HCT116 (cell line): ENCODE measurements at regions not wholly inside any gene's neighbourhood (a gene's known extent, or its start where the extent isn't known, plus 50 kb on each side); places are given as distances from the start of the nearest gene placed in this dataset.

Experiments used
- ATAC-seq: fragments of 200-7000 bp; cut with Tn5 transposase; 2 replicates; pipeline ENCODE4 v1.9.1; 2020; ENCODE audit warnings: mild to moderate bottlenecking, moderate library complexity
- BruUV-seq: library from RNA; stranded (reverse); fragments of 400-500 nt; replicated peaks from 2 replicates; lab custom pipeline; 2021; lab: Mats Ljungman, UMichigan
- CTCF ChIA-PET: fragments of 300-600 bp; sonication (Branson Sonifier 250); formaldehyde crosslinking; loops from one replicate; lab custom pipeline; 2021; ENCODE audit warnings: antibody characterized with exemption; lab: Charles Lee
- POLR2A ChIA-PET: fragments of 300-600, 350-600 bp; sonication (Branson Sonifier 250); formaldehyde crosslinking; loops from one replicate; lab custom pipeline; 2021; ENCODE audit warnings: antibody characterized with exemption; lab: Charles Lee
- RAD21 ChIA-PET, 2 experiments: fragments of 300-600 bp; sonication (Branson Sonifier 250); formaldehyde crosslinking; loops; one replicate each; lab custom pipeline; 2023; ENCODE audit warnings: low total read pairs in 2 of 2; ENCODE audit not compliant: uncharacterized antibody in 2 of 2, unreplicated experiment in 2 of 2, low non-redundant PET in 1 of 2; lab: Charles Lee
- DNase-seq: peaks from one replicate; pipeline ENCODE4 v3.0.0-alpha.2; 2010; ENCODE audit warnings: low read depth, low spot score
- H2AFZ ChIP-seq: fragments of 200-600 bp; shearing (Covaris generic), sonication (generic); 2 replicates; pipeline ENCODE4 v1.6.1; 2017; ENCODE audit warnings: low read depth, mixed run types, mixed read lengths, antibody characterized with exemption, low read length; ENCODE audit not compliant: poor library complexity, severe bottlenecking
- H3K27ac ChIP-seq: 2 replicates; pipeline ENCODE4 v1.5.1; 2012; ENCODE audit warnings: low read depth, low read length
- H3K27me3 ChIP-seq: fragments of 200-600 bp; sonication (generic); 2 replicates; pipeline ENCODE4 v1.6.1; 2016; ENCODE audit warnings: mixed run types, low read length, mixed read lengths; ENCODE audit not compliant: insufficient read depth
- H3K36me3 ChIP-seq, 2 experiments: fragments of 200-500 bp in 1 of 2; fragments of 200-600 bp in 1 of 2; sonication (Bioruptor generic) in 1 of 2; sonication (generic) in 1 of 2; 2 replicates each; pipeline versions ENCODE4 v1.5.1 to v1.6.1; 2014 to 2016; ENCODE audit warnings: low read length in 2 of 2, inconsistent platforms in 1 of 2, mixed read lengths in 1 of 2, mixed run types in 1 of 2; ENCODE audit not compliant: insufficient read depth in 2 of 2, control insufficient read depth in 1 of 2
- H3K4me1 ChIP-seq, 2 experiments: fragments of 200-600 bp in 1 of 2; sonication (generic) in 1 of 2; 2 replicates each; pipeline versions ENCODE4 v1.5.1 to v1.6.1; 2012 to 2017; ENCODE audit warnings: low read length in 2 of 2, inconsistent platforms in 1 of 2, mild to moderate bottlenecking in 1 of 2, mixed read lengths in 1 of 2, mixed run types in 1 of 2, moderate library complexity in 1 of 2; ENCODE audit not compliant: insufficient read depth in 2 of 2, control insufficient read depth in 1 of 2
- H3K4me2 ChIP-seq: fragments of 200-600 bp; sonication (generic); 2 replicates; pipeline ENCODE4 v1.6.1; 2017; ENCODE audit warnings: mixed run types, low read length, mixed read lengths
- H3K4me3 ChIP-seq, 2 experiments: fragments of 200-600 bp in 1 of 2; sonication (generic) in 1 of 2; replicated peaks in 1 of 2; 2 replicates each; pipeline ENCODE4 v1.5.1; 2011 to 2016; ENCODE audit warnings: low read length in 2 of 2, control low read depth in 1 of 2, low read depth in 1 of 2, mild to moderate bottlenecking in 1 of 2, mixed read lengths in 1 of 2, mixed run types in 1 of 2
- H3K79me2 ChIP-seq: fragments of 200-600 bp; sonication (generic); 2 replicates; pipeline ENCODE4 v1.6.1; 2017; ENCODE audit warnings: mild to moderate bottlenecking, mixed run types, low read length, moderate library complexity, mixed read lengths; ENCODE audit not compliant: insufficient read depth
- H3K9ac ChIP-seq: fragments of 200-600 bp; sonication (generic); 2 replicates; pipeline ENCODE4 v1.6.1; 2016; ENCODE audit warnings: low read length, mixed read lengths
- H3K9me2 ChIP-seq: fragments of 200-600 bp; sonication (generic), shearing (Covaris generic); 2 replicates; pipeline ENCODE4 v1.6.1; 2017; ENCODE audit warnings: mixed run types, mild to moderate bottlenecking, moderate library complexity; ENCODE audit not compliant: insufficient read depth
- H3K9me3 ChIP-seq, 2 experiments: fragments of 200-500 bp in 1 of 2; fragments of 200-600 bp in 1 of 2; sonication (Bioruptor generic) in 1 of 2; sonication (generic) in 1 of 2; 2 replicates each; pipeline ENCODE4 v1.6.1; 2014 to 2017; ENCODE audit warnings: low read length in 2 of 2, mixed read lengths in 2 of 2, inconsistent platforms in 1 of 2, low read depth in 1 of 2, mild to moderate bottlenecking in 1 of 2, mixed run types in 1 of 2, moderate library complexity in 1 of 2; ENCODE audit not compliant: control insufficient read depth in 1 of 2, insufficient read depth in 1 of 2
- H4K20me1 ChIP-seq: fragments of 200-600 bp; sonication (generic), shearing (Covaris generic); 2 replicates; pipeline ENCODE4 v1.6.1; 2017; ENCODE audit warnings: mixed run types, mild to moderate bottlenecking, moderate library complexity; ENCODE audit not compliant: insufficient read depth
- CEBPB ChIP-seq: IDR thresholded peaks from 2 replicates; pipeline ENCODE4 v1.6.1; 2012; ENCODE audit warnings: low read depth
- CTCF ChIP-seq, 3 experiments: fragments of 200-600 bp in 1 of 3; sonication (generic) in 1 of 3; IDR thresholded peaks in 2 of 3; conservative IDR thresholded peaks in 1 of 3; 2 replicates each; pipeline ENCODE4 v1.5.1; 2012 to 2017; ENCODE audit warnings: low read depth in 2 of 3, low read length in 2 of 3, antibody characterized with exemption in 1 of 3, borderline replicate concordance in 1 of 3, control low read depth in 1 of 3, mild to moderate bottlenecking in 1 of 3, mixed read lengths in 1 of 3, mixed run types in 1 of 3, moderate library complexity in 1 of 3; ENCODE audit not compliant: insufficient read depth in 1 of 3
- EZH2 ChIP-seq: fragments of 200-600 bp; sonication (generic); IDR thresholded peaks from 2 replicates; pipeline ENCODE4 v1.6.1; 2017; ENCODE audit warnings: antibody characterized with exemption, mixed run types
- JUND ChIP-seq: IDR thresholded peaks from 2 replicates; pipeline ENCODE4 v1.6.1; 2012
- POLR2AphosphoS5 ChIP-seq: IDR thresholded peaks from 2 replicates; pipeline ENCODE4 v1.6.1; 2011; ENCODE audit warnings: mild to moderate bottlenecking, low read depth, low read length, moderate library complexity
- REST ChIP-seq: IDR thresholded peaks from 2 replicates; pipeline ENCODE4 v1.6.1; 2012; ENCODE audit warnings: low read depth
- TCF7L2 ChIP-seq: IDR thresholded peaks from 2 replicates; pipeline ENCODE4 v1.7.0; 2011; ENCODE audit warnings: borderline replicate concordance, inconsistent platforms; ENCODE audit not compliant: insufficient read depth, insufficient read length; ENCODE audit errors: extremely low read depth
- ZBTB33 ChIP-seq: IDR thresholded peaks from 2 replicates; pipeline ENCODE4 v1.6.1; 2011; ENCODE audit warnings: mild to moderate bottlenecking, low read length, moderate library complexity; ENCODE audit not compliant: insufficient replicate concordance; ENCODE audit errors: extremely low read depth
- intact Hi-C: fragments of 100-400 bp; cut with micrococcal nuclease; formaldehyde crosslinking; loops from 2 replicates; pipeline ENCODE4 v1.10.0; 2022

GRCh38 chr7:24434972-24435371 is 138.3 kb upstream of the PALS2 start (continued):
- no peak for TF ChIP-seq EZH2
- TF ChIP-seq REST = no peak
- TF ChIP-seq JUND = no peak
- TF ChIP-seq CEBPB = no peak
- no peak for TF ChIP-seq TCF7L2

GRCh38 chr7:24436131-24436920 is 136.9 kb upstream of the PALS2 start:
- H3K27ac ChIP-seq = no peak overlapping the region
- H3K4me1 ChIP-seq = no peaks in the 10 kb centered on the region
- H3K9me2 ChIP-seq = no peaks in the 10 kb centered on the region
- BruUV-seq = no TSS peak
- ChIA-PET RAD21 (no interaction called here), CTCF (no interaction called here), POLR2A (no interaction called here)
- H3K27me3 ChIP-seq = no peaks in the 10 kb centered on the region
- H4K20me1 ChIP-seq = no peaks in the 10 kb centered on the region
- no peaks in the 10 kb centered on the region for H3K79me2 ChIP-seq
- no peak overlapping the region for H3K4me3 ChIP-seq
- DNase-seq = no peak
- no peak for ATAC-seq
- no peaks in the 10 kb centered on the region for H3K9me3 ChIP-seq
- H2AFZ ChIP-seq = no peak overlapping the region
- H3K4me2 ChIP-seq = no peak overlapping the region
- TF ChIP-seq CTCF (IDR thresholded peaks at IDR 0.05 in 2 of 3, conservative IDR thresholded peaks at IDR 0.05 in 1 of 3; ENCODE audit: borderline replicate concordance in 1 of 3, insufficient read depth in 1 of 3, low read depth in 2 of 3, low read length in 2 of 3) = no peak
- no peak for TF ChIP-seq ZBTB33
- no peak for TF ChIP-seq POLR2AphosphoS5
- intact Hi-C loops = no loop called here
- H3K9ac ChIP-seq = no peak overlapping the region
- no peaks in the 10 kb centered on the region for H3K36me3 ChIP-seq
